ENCODE measurements at regions not wholly inside any gene's neighbourhood (a gene's known extent, or its start where the extent isn't known, plus 50 kb on each side); places are given as distances from the start of the nearest gene placed in this dataset.

GRCh38 chr13:50114961-50115360 lies 99.7 kb downstream of the KCNRG start:
- Histone ChIP-seq H3K9ac (ENCODE audit: low read length) (no peak overlapping the region), H3K4me3 (ENCODE audit: low read length) (no peak overlapping the region), H3K9me3 (ENCODE audit: control insufficient read depth, low read length) (no peaks in the 10 kb centered on the region), H3K27me3 (ENCODE audit: control insufficient read depth, insufficient read depth, low read length) (no peaks in the 10 kb centered on the region), H3K4me1 (ENCODE audit: control insufficient read depth, insufficient read depth, low read length) (peaks cover 6% of the 10 kb centered on the region), H3K36me3 (ENCODE audit: control insufficient read depth, insufficient read depth, low read length) (no peaks in the 10 kb centered on the region)

GRCh38 chr13:50115695-50116094 lies 100.5 kb downstream of the KCNRG start:
- Histone ChIP-seq H3K9me3 (ENCODE audit: control insufficient read depth, low read length) (no peaks in the 10 kb centered on the region), H3K4me1 (ENCODE audit: control insufficient read depth, insufficient read depth, low read length) (peaks cover 6% of the 10 kb centered on the region), H3K36me3 (ENCODE audit: control insufficient read depth, insufficient read depth, low read length) (no peaks in the 10 kb centered on the region), H3K27me3 (ENCODE audit: control insufficient read depth, insufficient read depth, low read length) (no peaks in the 10 kb centered on the region), H3K4me3 (ENCODE audit: low read length) (no peak overlapping the region), H3K9ac (ENCODE audit: low read length) (no peak overlapping the region)

GRCh38 chr13:50116430-50116973 lies 101.3 kb downstream of the KCNRG start:
- H3K36me3 ChIP-seq (ENCODE audit: control insufficient read depth, insufficient read depth, low read length) = no peaks in the 10 kb centered on the region
- no peaks in the 10 kb centered on the region for H3K9me3 ChIP-seq (ENCODE audit: control insufficient read depth, low read length)
- H3K27me3 ChIP-seq (ENCODE audit: control insufficient read depth, insufficient read depth, low read length) = no peaks in the 10 kb centered on the region
- H3K4me3 ChIP-seq (ENCODE audit: low read length) = no peak overlapping the region
- H3K9ac ChIP-seq (ENCODE audit: low read length) = no peak overlapping the region
- H3K4me1 ChIP-seq (ENCODE audit: control insufficient read depth, insufficient read depth, low read length) = peaks cover 6% of the 10 kb centered on the region

- Histone ChIP-seq H3K9me3 (ENCODE audit: control insufficient read depth, low read length) (no peaks in the 10 kb centered on the region), H3K4me1 (ENCODE audit: control insufficient read depth, insufficient read depth, low read length) (peaks cover 18% of the 10 kb centered on the region), H3K9ac (ENCODE audit: low read length) (peak overlapping the region; percentile 8)
These were observed 104.3 kb downstream of the KCNRG start for GRCh38 chr13:50119591-50119990.

GRCh38 chr13:50122455-50122854 lies 107.2 kb downstream of the KCNRG start:
- Histone ChIP-seq H3K36me3 (ENCODE audit: control insufficient read depth, insufficient read depth, low read length) (no peaks in the 10 kb centered on the region), H3K27me3 (ENCODE audit: control insufficient read depth, insufficient read depth, low read length) (peaks cover 8% of the 10 kb centered on the region), H3K9me3 (ENCODE audit: control insufficient read depth, low read length) (no peaks in the 10 kb centered on the region), H3K4me1 (ENCODE audit: control insufficient read depth, insufficient read depth, low read length) (peaks cover 25% of the 10 kb centered on the region), H3K4me3 (ENCODE audit: low read length) (no peak overlapping the region), H3K9ac (ENCODE audit: low read length) (no peak overlapping the region)

More at GRCh38 chr13:50119591-50119990, 104.3 kb downstream of the KCNRG start:
- Histone ChIP-seq H3K27me3 (ENCODE audit: control insufficient read depth, insufficient read depth, low read length) (no peaks in the 10 kb centered on the region), H3K4me3 (ENCODE audit: low read length) (no peak overlapping the region), H3K36me3 (ENCODE audit: control insufficient read depth, insufficient read depth, low read length) (no peaks in the 10 kb centered on the region)

GRCh38 chr13:50123002-50123401 lies 107.8 kb downstream of the KCNRG start:
- Histone ChIP-seq H3K4me1 (ENCODE audit: control insufficient read depth, insufficient read depth, low read length) (peaks cover 30% of the 10 kb centered on the region), H3K27me3 (ENCODE audit: control insufficient read depth, insufficient read depth, low read length) (peaks cover 14% of the 10 kb centered on the region), H3K36me3 (ENCODE audit: control insufficient read depth, insufficient read depth, low read length) (no peaks in the 10 kb centered on the region), H3K9ac (ENCODE audit: low read length) (peak overlapping the region; percentile 99), H3K4me3 (ENCODE audit: low read length) (peak overlapping the region; percentile 78), H3K9me3 (ENCODE audit: control insufficient read depth, low read length) (no peaks in the 10 kb centered on the region)

GRCh38 chr13:50123515-50123861 lies 108.2 kb downstream of the KCNRG start:
- Histone ChIP-seq H3K4me3 (ENCODE audit: low read length) (peak overlapping the region; percentile 78), H3K9me3 (ENCODE audit: control insufficient read depth, low read length) (no peaks in the 10 kb centered on the region), H3K27me3 (ENCODE audit: control insufficient read depth, insufficient read depth, low read length) (peaks cover 19% of the 10 kb centered on the region), H3K9ac (ENCODE audit: low read length) (peak overlapping the region; percentile 99), H3K4me1 (ENCODE audit: control insufficient read depth, insufficient read depth, low read length) (peaks cover 31% of the 10 kb centered on the region), H3K36me3 (ENCODE audit: control insufficient read depth, insufficient read depth, low read length) (no peaks in the 10 kb centered on the region)

- H3K4me1 ChIP-seq (ENCODE audit: control insufficient read depth, insufficient read depth, low read length) = peaks cover 31% of the 10 kb centered on the region
These were observed 108.8 kb downstream of the KCNRG start for GRCh38 chr13:50123862-50124535.

GRCh38 chr13:50124536-50125303 lies 109.5 kb downstream of the KCNRG start:
- Histone ChIP-seq H3K9me3 (ENCODE audit: control insufficient read depth, low read length) (no peaks in the 10 kb centered on the region), H3K27me3 (ENCODE audit: control insufficient read depth, insufficient read depth, low read length) (peaks cover 31% of the 10 kb centered on the region), H3K9ac (ENCODE audit: low read length) (peak overlapping the region; percentile 99), H3K4me1 (ENCODE audit: control insufficient read depth, insufficient read depth, low read length) (peaks cover 36% of the 10 kb centered on the region), H3K36me3 (ENCODE audit: control insufficient read depth, insufficient read depth, low read length) (no peaks in the 10 kb centered on the region), H3K4me3 (ENCODE audit: low read length) (peak overlapping the region; percentile 93)

More at GRCh38 chr13:50123862-50124535, 108.8 kb downstream of the KCNRG start:
- H3K9me3 ChIP-seq (ENCODE audit: control insufficient read depth, low read length) = no peaks in the 10 kb centered on the region
- peaks cover 24% of the 10 kb centered on the region for H3K27me3 ChIP-seq (ENCODE audit: control insufficient read depth, insufficient read depth, low read length)
- peak overlapping the region; percentile 99 for H3K9ac ChIP-seq (ENCODE audit: low read length)
- H3K36me3 ChIP-seq (ENCODE audit: control insufficient read depth, insufficient read depth, low read length) = no peaks in the 10 kb centered on the region
- peak overlapping the region; percentile 78 for H3K4me3 ChIP-seq (ENCODE audit: low read length)

- H3K36me3 ChIP-seq (ENCODE audit: control insufficient read depth, insufficient read depth, low read length) = no peaks in the 10 kb centered on the region
- peaks cover 36% of the 10 kb centered on the region for H3K27me3 ChIP-seq (ENCODE audit: control insufficient read depth, insufficient read depth, low read length)
- peaks cover 41% of the 10 kb centered on the region for H3K4me1 ChIP-seq (ENCODE audit: control insufficient read depth, insufficient read depth, low read length)
- peak overlapping the region; percentile 99 for H3K9ac ChIP-seq (ENCODE audit: low read length)
- H3K4me3 ChIP-seq (ENCODE audit: low read length) = peak overlapping the region; percentile 93
- no peaks in the 10 kb centered on the region for H3K9me3 ChIP-seq (ENCODE audit: control insufficient read depth, low read length)
These were observed 110.0 kb downstream of the KCNRG start for GRCh38 chr13:50125304-50125553.

GRCh38 chr13:50125554-50126262 lies 110.5 kb downstream of the KCNRG start:
- peak overlapping the region; percentile 93 for H3K4me3 ChIP-seq (ENCODE audit: low read length)
- peak overlapping the region; percentile 99 for H3K9ac ChIP-seq (ENCODE audit: low read length)
- peaks cover 41% of the 10 kb centered on the region for H3K4me1 ChIP-seq (ENCODE audit: control insufficient read depth, insufficient read depth, low read length)
- no peaks in the 10 kb centered on the region for H3K9me3 ChIP-seq (ENCODE audit: control insufficient read depth, low read length)
- peaks cover 41% of the 10 kb centered on the region for H3K27me3 ChIP-seq (ENCODE audit: control insufficient read depth, insufficient read depth, low read length)
- H3K36me3 ChIP-seq (ENCODE audit: control insufficient read depth, insufficient read depth, low read length) = no peaks in the 10 kb centered on the region
